OCI-LY1 (cell line): ENCODE measurements at regions not wholly inside any gene's neighbourhood (a gene's known extent, or its start where the extent isn't known, plus 50 kb on each side); places are given as distances from the start of the nearest gene placed in this dataset.

Source experiments
- CTCF ChIP-seq: fragments of 200-600 bp; sonication (generic), shearing (Covaris generic); IDR thresholded peaks from 2 replicates; pipeline ENCODE4 v1.5.1; 2017; ENCODE audit warnings: mild to moderate bottlenecking, antibody characterized with exemption, low read length, moderate library complexity, mixed read lengths
- EZH2 ChIP-seq: fragments of 200-600 bp; sonication (generic), shearing (Covaris generic); IDR thresholded peaks from 2 replicates; pipeline ENCODE4 v1.8.0; 2017; ENCODE audit warnings: borderline replicate concordance, mixed run types, mild to moderate bottlenecking, antibody characterized with exemption, low read length, moderate library complexity, mixed read lengths

GRCh38 chr4:181168011-181168805, 1075.0 kb upstream of the TENM3 start:
- TF ChIP-seq CTCF: no peak
- TF ChIP-seq EZH2: no peak
